GM12891 (cell line): ENCODE measurements at regions not wholly inside any gene's neighbourhood (a gene's known extent, or its start where the extent isn't known, plus 50 kb on each side); places are given as distances from the start of the nearest gene placed in this dataset.

Experiments used
- DNase-seq: peaks from one replicate; pipeline ENCODE4 v3.0.0; 2011; ENCODE audit warnings: low spot score; ENCODE audit not compliant: insufficient read length
- FAIRE-seq: peaks from 2 replicates; lab custom pipeline; 2011; peaks lifted over from hg19 to GRCh38; lab: Jason Lieb, UNC
- PAX5 ChIP-seq: IDR thresholded peaks from 2 replicates; pipeline ENCODE4 v1.6.1; 2011; ENCODE audit warnings: low read length, moderate library complexity, mild to moderate bottlenecking; ENCODE audit not compliant: insufficient read depth, severe bottlenecking
- POLR2A ChIP-seq: IDR thresholded peaks from 2 replicates; pipeline ENCODE4 v1.6.1; 2011; ENCODE audit warnings: low read depth, low read length, control low read depth
- POLR2AphosphoS5 ChIP-seq: IDR thresholded peaks from 2 replicates; pipeline ENCODE4 v1.6.1; 2011; ENCODE audit warnings: low read depth, low read length, control low read depth
- POU2F2 ChIP-seq: IDR thresholded peaks from 2 replicates; pipeline ENCODE4 v1.6.1; 2011; ENCODE audit warnings: low read depth, mild to moderate bottlenecking, control low read depth, low read length, moderate library complexity
- SPI1 ChIP-seq: IDR thresholded peaks from 2 replicates; pipeline ENCODE4 v1.6.1; 2011; ENCODE audit warnings: low read depth, low read length, control low read depth
- TAF1 ChIP-seq: IDR thresholded peaks from 2 replicates; pipeline ENCODE4 v1.6.1; 2011; ENCODE audit warnings: low read depth, low read length, control low read depth

DNA sequence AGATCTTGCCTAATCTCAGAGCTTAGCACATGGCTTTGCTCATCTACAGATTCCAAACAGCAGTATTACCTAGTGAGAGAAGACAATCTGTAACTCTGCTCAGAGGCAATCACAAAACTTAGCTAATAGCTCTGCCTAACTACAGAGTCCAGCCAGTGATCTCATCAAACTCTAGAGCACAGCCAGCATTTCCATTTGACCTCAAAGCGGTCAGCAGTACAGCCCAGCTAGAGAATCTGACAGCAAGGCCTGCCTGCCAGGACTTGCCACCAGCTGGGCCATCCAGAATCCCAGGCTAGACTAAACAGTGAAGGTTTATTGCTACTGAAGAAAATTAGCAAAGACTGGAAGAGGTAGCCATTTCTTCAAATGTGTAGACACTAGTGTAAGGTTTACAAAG is 217.9 kb upstream of the VLDLR start:
- FAIRE-seq (no peak), DNase-seq (no peak)
- TF ChIP-seq PAX5 (no peak), POU2F2 (no peak), POLR2A (no peak), SPI1 (no peak), TAF1 (no peak), POLR2AphosphoS5 (no peak)

- no peak for DNase-seq
- FAIRE-seq, result no peak
- TF ChIP-seq PAX5 (no peak), POU2F2 (no peak), POLR2A (no peak), SPI1 (no peak), TAF1 (no peak), POLR2AphosphoS5 (no peak)
Measured at GRCh38 chr9:2406252-2406651, 215.3 kb upstream of the VLDLR start.

GRCh38 chr9:2407450-2407849 is 214.1 kb upstream of the VLDLR start:
- FAIRE-seq (no peak), DNase-seq (no peak)
- TF ChIP-seq POLR2AphosphoS5, result no peak
- no peak for TF ChIP-seq SPI1
- TF ChIP-seq TAF1, result no peak
- no peak for TF ChIP-seq PAX5
- TF ChIP-seq POU2F2, result no peak
- no peak for TF ChIP-seq POLR2A

- TF ChIP-seq SPI1, result no peak
- TF ChIP-seq POLR2A, result no peak
- TF ChIP-seq PAX5, result no peak
- no peak for TF ChIP-seq POU2F2
- FAIRE-seq, result no peak
- DNase-seq, result no peak
Measured at GRCh38 chr9:2411459-2412215, 209.9 kb upstream of the VLDLR start.

GRCh38 chr9:2413160-2413805 is 208.3 kb upstream of the VLDLR start:
- FAIRE-seq (no peak), DNase-seq (no peak)
- TF ChIP-seq POLR2AphosphoS5 (no peak), PAX5 (no peak)

DNA sequence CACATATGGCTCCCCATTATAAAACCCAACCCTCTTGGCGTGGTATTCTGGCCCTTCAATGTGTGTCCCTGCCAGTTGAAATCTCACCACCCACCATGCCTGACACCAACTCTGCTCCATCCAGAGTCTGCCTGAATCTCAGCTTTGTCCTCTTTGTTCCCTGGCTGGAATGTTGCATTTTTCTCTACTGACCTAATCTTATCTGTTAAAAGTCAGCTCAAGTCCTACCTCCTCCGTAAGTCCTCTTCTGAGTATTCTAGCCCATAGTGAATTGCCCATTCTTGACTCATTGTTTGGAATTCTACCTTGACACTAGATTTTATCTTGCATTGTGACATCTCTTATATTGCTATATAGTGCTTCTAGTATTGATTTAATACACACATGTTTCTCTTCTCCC is 207.1 kb upstream of the VLDLR start:
- TF ChIP-seq POLR2AphosphoS5 (no peak), POU2F2 (no peak), SPI1 (no peak), POLR2A (no peak), TAF1 (no peak), PAX5 (no peak)
- DNase-seq (no peak), FAIRE-seq (no peak)

GRCh38 chr9:2415326-2415725 is 206.3 kb upstream of the VLDLR start:
- DNase-seq, result no peak
- no peak for FAIRE-seq
- TF ChIP-seq POLR2AphosphoS5 (no peak), TAF1 (no peak), POU2F2 (no peak), SPI1 (no peak), PAX5 (no peak), POLR2A (no peak)

DNA sequence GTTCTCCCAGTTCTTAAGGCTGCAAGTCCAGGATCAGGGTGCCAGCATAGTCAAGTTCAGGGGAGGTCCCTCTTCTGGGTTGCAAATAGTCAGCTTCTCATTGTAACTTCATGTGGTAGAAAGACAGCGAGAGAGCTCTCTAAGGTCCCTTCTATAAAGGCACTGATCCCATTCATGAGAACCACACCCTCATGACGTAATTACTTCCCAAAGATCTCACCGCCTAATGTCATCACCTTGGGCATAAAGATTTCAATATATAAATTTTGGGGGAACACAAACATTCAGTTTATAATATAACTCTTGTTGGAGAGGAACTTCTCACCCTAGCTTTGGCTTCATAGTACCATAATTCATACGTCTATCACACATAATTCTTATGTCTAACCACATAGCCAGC is 203.9 kb upstream of the VLDLR start:
- FAIRE-seq (no peak), DNase-seq (no peak)

DNA sequence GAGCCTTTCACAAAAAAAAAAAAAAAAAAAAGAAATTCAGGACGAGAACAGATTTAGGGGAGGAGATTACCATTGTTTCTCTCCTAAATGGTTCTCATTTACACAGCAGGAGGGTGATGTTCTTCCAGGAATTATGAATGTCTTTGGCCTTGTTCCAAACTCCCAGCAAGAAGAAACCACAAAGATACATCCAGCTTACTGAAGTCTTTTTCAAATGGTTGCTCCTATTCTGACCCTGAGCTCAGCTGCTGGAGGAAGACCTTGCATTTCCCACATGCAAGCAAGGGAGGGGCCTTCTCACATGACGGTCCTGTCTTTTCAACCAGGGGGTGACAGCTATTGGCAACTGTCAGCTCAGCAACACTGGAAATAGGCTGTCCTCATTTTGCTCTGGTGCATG is 203.0 kb upstream of the VLDLR start:
- DNase-seq (no peak), FAIRE-seq (no peak)
- TF ChIP-seq POLR2A (no peak), SPI1 (no peak), PAX5 (no peak), POLR2AphosphoS5 (no peak)

More for the DNA sequence above, 203.9 kb upstream of the VLDLR start:
- TF ChIP-seq POLR2AphosphoS5, result no peak
- no peak for TF ChIP-seq POLR2A
- TF ChIP-seq SPI1, result no peak
- no peak for TF ChIP-seq TAF1
- TF ChIP-seq PAX5, result no peak
- TF ChIP-seq POU2F2, result no peak

GRCh38 chr9:2419347-2419746 is 202.2 kb upstream of the VLDLR start:
- FAIRE-seq, result no peak
- TF ChIP-seq POU2F2 (no peak), POLR2AphosphoS5 (no peak), PAX5 (no peak), POLR2A (no peak), SPI1 (no peak), TAF1 (no peak)
- DNase-seq, result no peak
